ENCODE measurements at regions not wholly inside any gene's neighbourhood (a gene's known extent, or its start where the extent isn't known, plus 50 kb on each side); places are given as distances from the start of the nearest gene placed in this dataset.
"Not testable (repeated sequence)": the region's sequence is repeated elsewhere in the genome, so short reads cannot be mapped to it uniquely, and the experiment has no call there.

DNA sequence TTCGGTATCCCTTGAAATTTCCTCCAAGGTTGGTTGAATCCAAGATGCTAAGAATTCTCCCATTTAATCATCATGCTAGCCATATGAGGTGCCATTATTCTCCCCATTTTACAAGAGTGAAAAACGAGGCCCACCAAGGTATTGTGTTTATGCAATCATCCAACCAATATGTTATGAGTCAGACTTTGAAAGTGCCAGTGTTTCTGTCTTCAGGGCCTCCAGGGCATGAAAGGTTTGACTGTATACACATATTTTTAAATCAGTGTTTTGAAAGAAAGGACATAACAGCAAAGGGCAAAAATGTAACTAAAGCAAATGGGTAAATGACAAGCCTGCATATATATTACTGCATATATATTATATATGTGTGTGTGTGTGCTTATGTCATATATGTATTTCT, 541.2 kb upstream of the SMIM31 start:
- no peak for DNase-seq (ENCODE audit: low read depth)

- DNase-seq (ENCODE audit: low read depth): no peak
Observed at GRCh38 chr4:164215113-164215741, 538.7 kb upstream of the SMIM31 start.

DNA sequence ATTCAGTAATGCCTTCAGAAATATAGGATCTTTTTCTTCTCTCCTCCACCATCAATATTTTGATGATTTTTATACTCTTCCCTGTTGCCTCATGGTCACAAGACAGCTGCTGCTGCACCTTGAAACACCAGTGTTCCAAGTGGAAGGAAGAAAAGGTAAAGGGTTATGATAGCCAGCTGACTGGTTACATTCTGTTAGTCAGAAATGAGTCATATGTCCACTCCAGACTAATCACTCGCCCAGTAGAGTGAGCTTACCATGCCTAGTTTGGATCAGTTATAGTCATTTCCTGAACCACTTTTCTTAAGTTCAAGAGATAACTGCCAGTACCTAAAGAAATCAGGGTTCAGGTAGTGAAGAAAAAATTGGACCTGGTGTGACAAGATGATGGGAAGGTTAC, 532.3 kb upstream of the SMIM31 start:
- no peak for DNase-seq (ENCODE audit: low read depth)

DNA sequence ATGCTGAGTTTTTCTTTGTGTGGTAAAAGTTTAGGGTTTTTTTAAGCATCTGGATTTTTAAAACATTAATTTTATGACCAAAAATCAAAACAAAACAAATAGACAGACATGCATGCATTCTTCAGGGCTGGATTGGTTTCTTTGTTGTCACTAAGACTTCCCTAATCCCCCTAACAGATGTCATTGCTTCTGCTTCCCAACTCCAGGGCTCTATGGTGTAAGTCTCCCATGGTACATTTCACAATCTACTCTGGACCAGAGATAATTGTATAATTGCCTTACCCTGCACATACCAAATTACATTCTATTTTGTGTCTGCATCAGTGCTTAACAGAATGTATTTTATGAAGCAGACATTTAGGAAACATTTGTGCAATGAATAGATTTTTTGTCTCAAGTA, 529.1 kb upstream of the SMIM31 start:
- no peak for DNase-seq (ENCODE audit: low read depth)

GRCh38 chr4:164229255-164229654, 524.7 kb upstream of the SMIM31 start:
- no peak for DNase-seq (ENCODE audit: low read depth)

DNA sequence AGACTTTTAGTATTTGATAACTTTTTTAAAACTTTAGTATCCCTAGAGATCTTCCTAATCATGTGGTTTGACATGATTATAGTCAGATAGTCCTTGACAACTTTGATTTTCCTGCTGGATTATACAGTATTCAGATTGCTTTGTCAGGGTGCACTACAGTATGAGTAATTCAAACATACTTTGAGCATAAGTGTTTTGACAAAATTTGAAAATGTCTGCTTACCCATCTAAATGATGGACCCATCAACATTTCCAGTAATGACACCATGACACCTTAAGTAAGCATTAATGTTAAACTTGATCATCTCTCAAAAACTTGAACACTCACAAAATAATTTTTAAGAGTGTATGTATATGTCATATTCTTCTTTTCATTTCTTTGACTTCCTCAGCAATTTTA, 514.5 kb upstream of the SMIM31 start:
- DNase-seq (ENCODE audit: low read depth): no peak

GRCh38 chr4:164239976-164240375, 514.0 kb upstream of the SMIM31 start:
- no peak for DNase-seq (ENCODE audit: low read depth)

DNA sequence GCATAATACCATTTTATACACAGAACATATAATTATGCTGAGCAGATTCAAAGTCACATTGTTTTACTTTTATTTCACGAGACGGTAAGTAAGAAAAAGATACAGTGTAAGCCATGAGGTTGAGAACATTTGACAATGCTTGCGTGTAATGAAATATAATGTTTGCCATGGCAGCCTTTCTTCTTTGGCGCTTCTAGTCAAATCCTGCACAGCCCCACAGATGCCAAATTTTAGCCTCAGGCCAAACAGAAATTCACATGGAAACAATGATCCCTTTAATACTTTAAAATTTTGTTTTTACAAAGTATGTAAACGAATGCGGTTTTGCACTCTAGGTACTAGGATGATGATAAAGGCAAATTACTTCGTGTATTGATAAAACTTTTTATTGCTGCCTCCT, 502.7 kb upstream of the SMIM31 start:
- no peak for DNase-seq (ENCODE audit: low read depth)

- DNase-seq (ENCODE audit: low read depth): no peak
Observed at GRCh38 chr4:164252286-164252685, 501.6 kb upstream of the SMIM31 start.

GRCh38 chr4:164261831-164262230, 492.1 kb upstream of the SMIM31 start:
- no peak for DNase-seq (ENCODE audit: low read depth)

DNA sequence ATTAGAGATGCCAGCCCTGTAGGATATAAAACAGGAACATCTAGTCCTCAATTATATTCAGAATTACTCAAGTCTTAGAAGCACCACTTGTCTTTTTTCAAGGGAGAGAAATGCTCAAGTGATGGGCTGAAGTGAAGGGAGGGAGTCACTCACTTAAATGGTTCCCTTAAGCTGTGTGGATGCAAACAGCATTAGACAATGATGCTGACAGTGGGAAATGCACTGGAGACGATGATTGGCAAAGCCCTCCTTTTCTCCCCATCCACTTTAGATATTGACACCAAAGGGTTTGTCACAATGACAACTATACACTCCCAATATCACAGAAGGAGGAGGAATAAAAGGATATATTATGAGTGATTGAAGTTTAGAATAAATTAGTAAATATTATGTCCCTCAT, 491.4 kb upstream of the SMIM31 start:
- DNase-seq (ENCODE audit: low read depth): not testable (repeated sequence)

- DNase-seq (ENCODE audit: low read depth): not testable (repeated sequence)
Observed at GRCh38 chr4:164277414-164277813, 476.5 kb upstream of the SMIM31 start.

GRCh38 chr4:164287173-164287572, 466.8 kb upstream of the SMIM31 start:
- no peak for DNase-seq (ENCODE audit: low read depth)

- no peak for DNase-seq (ENCODE audit: low read depth)
Observed at GRCh38 chr4:164288578-164288977, 465.4 kb upstream of the SMIM31 start.

GRCh38 chr4:164293203-164293602, 460.7 kb upstream of the SMIM31 start:
- DNase-seq (ENCODE audit: low read depth): no peak

GRCh38 chr4:164293743-164294142, 460.2 kb upstream of the SMIM31 start:
- DNase-seq (ENCODE audit: low read depth): no peak

DNA sequence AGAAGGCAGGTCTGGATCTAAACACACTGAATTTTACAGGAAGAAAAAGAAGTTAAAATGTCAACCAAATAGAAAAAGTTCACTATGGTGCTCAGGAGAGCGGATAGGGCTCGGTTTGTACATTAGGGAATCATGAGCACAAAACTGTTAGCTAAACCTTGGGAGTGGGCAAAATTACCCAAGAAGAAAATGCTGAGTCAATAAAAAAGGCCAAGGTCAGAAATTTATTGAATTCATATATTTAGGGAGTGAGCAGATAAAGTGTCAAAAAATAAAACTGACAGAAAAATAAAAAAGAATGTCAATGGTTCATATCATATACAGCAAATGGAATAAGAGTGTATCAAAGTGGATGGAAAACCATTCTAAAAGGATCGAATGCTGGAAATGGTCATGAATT, 452.5 kb upstream of the SMIM31 start:
- DNase-seq (ENCODE audit: low read depth): no peak

DNA sequence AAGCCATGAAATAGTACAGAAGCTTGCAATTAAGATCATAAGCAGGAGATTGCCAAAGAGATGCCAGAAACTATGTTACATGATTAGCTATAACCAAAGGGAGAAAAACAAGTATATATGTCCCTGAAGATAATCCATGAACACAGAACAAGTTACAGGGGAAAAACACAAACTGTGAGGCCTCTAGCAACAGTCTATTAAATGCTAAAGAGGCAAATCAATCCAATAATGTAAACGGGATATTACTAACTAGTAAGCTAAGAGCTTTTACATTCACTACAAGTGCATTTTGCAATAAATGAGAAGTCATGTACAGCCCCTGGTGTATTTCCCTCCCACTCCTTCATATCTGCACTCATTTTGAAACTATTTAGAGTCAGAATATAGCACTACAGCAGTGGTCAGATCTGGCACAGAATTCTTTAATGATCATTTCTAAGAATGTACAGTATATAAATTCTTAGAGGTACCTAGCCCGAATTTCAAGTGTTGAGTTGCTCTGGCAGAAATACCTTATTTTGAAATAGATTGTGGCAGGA, 449.8 kb upstream of the SMIM31 start:
- no peak for DNase-seq (ENCODE audit: low read depth)

- no peak for DNase-seq (ENCODE audit: low read depth)
Observed at GRCh38 chr4:164304861-164305260, 449.1 kb upstream of the SMIM31 start.

- no peak for DNase-seq (ENCODE audit: low read depth)
Observed at GRCh38 chr4:164307262-164307661, 446.7 kb upstream of the SMIM31 start.

DNA sequence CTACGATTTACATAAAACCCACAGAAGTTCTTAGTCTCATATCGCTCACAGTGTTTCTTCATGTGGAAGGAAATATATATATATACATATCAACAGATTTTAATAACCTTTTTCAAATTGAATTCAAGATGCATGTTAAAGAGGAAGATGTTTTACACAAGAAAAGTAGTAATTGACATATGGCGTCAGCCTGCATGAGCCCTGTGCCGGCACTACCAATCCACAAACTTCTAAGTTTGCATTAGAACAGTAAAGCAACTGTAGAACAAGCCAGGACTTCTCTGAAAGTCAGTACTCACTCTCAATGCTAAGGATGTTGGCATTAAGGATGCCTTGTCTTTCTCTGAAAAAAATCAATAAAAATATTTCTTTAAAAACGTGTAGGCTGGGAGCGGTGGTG, 441.3 kb upstream of the SMIM31 start:
- DNase-seq (ENCODE audit: low read depth): no peak

- DNase-seq (ENCODE audit: low read depth): no peak
Observed at GRCh38 chr4:164313853-164314252, 440.1 kb upstream of the SMIM31 start.

DNA sequence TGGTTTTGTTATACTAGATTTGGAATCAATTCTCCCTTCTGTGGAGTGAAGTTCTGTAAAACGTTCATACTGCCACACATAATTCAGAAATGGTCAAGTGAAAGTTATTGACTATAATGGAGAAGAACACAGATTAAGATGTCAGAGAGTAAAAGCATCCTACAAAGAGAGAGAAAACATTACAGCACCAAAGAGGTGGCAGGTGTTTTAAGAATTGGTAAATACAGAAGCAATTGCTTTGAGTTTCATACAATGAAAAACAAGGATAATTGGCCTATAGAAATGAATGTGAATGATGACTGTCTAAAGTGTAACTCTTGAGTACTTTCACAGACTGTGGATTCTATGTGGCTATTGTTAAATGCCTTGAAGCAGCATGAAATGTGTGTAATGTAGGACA, 435.6 kb upstream of the SMIM31 start:
- DNase-seq (ENCODE audit: low read depth): no peak

DNA sequence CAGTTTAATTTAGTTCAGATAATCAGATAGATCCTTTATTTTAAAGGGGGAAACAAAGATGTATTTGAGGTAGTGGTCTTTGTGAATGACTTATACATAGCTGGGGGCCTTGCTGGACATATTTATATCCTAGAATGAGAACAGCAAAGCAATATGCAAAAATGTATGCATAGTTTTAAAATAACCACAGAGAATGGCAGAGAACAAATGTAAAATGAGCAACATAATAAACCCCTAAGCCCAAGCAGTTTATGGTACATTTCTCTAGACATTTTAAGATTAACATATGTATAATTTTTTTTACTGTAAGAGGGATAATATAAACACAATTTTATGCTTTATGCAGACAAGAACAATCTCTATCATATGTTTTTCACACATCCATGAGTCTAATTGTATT, 434.2 kb upstream of the SMIM31 start:
- no peak for DNase-seq (ENCODE audit: low read depth)
